Fibroblast of peridontal ligament (primary cell): ENCODE measurements at regions not wholly inside any gene's neighbourhood (a gene's known extent, or its start where the extent isn't known, plus 50 kb on each side); places are given as distances from the start of the nearest gene placed in this dataset.
"Not testable (repeated sequence)": the region's sequence is repeated elsewhere in the genome, so short reads cannot be mapped to it uniquely, and the experiment has no call there.

Experiments
- DNase-seq: peaks from one replicate; pipeline ENCODE4 v3.0.0-alpha.2; 2010; ENCODE audit errors: extremely low read depth

GRCh38 chr20:30660982-30661381, 596.5 kb upstream of the DEFB115 start:
- DNase-seq: not testable (repeated sequence)

- not testable (repeated sequence) for DNase-seq
Measured at GRCh38 chr20:30668418-30668817, 589.0 kb upstream of the DEFB115 start.

GRCh38 chr20:30669330-30670029, 588.0 kb upstream of the DEFB115 start:
- DNase-seq: not testable (repeated sequence)

GRCh38 chr20:30671120-30671519, 586.3 kb upstream of the DEFB115 start:
- DNase-seq: not testable (repeated sequence)

- DNase-seq: not testable (repeated sequence)
Measured at GRCh38 chr20:30675988-30676564, 581.4 kb upstream of the DEFB115 start.

GRCh38 chr20:30682236-30682635, 575.2 kb upstream of the DEFB115 start:
- DNase-seq: not testable (repeated sequence)

GRCh38 chr20:30712861-30713260, 544.6 kb upstream of the DEFB115 start:
- DNase-seq: not testable (repeated sequence)

- DNase-seq: not testable (repeated sequence)
Measured at GRCh38 chr20:30719415-30720199, 537.9 kb upstream of the DEFB115 start.

GRCh38 chr20:30723511-30723910, 534.0 kb upstream of the DEFB115 start:
- not testable (repeated sequence) for DNase-seq

GRCh38 chr20:30723934-30724687, 533.4 kb upstream of the DEFB115 start:
- DNase-seq: not testable (repeated sequence)

- not testable (repeated sequence) for DNase-seq
Measured at GRCh38 chr20:30724688-30725074, 532.8 kb upstream of the DEFB115 start.

- not testable (repeated sequence) for DNase-seq
Measured at GRCh38 chr20:30725188-30725587, 532.3 kb upstream of the DEFB115 start.

GRCh38 chr20:30728271-30728885, 529.1 kb upstream of the DEFB115 start:
- DNase-seq: not testable (repeated sequence)
